DND-41 (cell line): ENCODE measurements at regions not wholly inside any gene's neighbourhood (a gene's known extent, or its start where the extent isn't known, plus 50 kb on each side); places are given as distances from the start of the nearest gene placed in this dataset.

Experiments used
- ATAC-seq: fragments of 200-7000 bp; cut with Tn5 transposase; 3 replicates; pipeline ENCODE4 v1.9.1; 2021; ENCODE audit warnings: low read depth; ENCODE audit not compliant: insufficient read depth
- DNase-seq: peaks from one replicate; pipeline ENCODE4 v3.0.0-alpha.2; 2020
- H2AFZ ChIP-seq: 2 replicates; pipeline ENCODE4 v1.6.0; 2012; ENCODE audit warnings: low read depth, low read length
- H3K27ac ChIP-seq: 2 replicates; pipeline ENCODE4 v1.5.1; 2012; ENCODE audit warnings: low read length, inconsistent platforms
- H3K27me3 ChIP-seq: fragments of 200-600 bp; sonication (generic); 2 replicates; pipeline ENCODE4 v1.6.0; 2012; ENCODE audit warnings: low read length, mild to moderate bottlenecking, inconsistent platforms; ENCODE audit not compliant: insufficient read depth, poor library complexity
- H3K36me3 ChIP-seq: 2 replicates; pipeline ENCODE4 v1.5.1; 2012; ENCODE audit warnings: low read length, inconsistent platforms; ENCODE audit not compliant: insufficient read depth
- H3K4me1 ChIP-seq: 2 replicates; pipeline ENCODE4 v1.5.1; 2012; ENCODE audit warnings: mild to moderate bottlenecking, low read length; ENCODE audit not compliant: insufficient read depth
- H3K4me2 ChIP-seq: 2 replicates; pipeline ENCODE4 v1.6.0; 2012; ENCODE audit warnings: mild to moderate bottlenecking, moderate library complexity, low read length, inconsistent platforms; ENCODE audit not compliant: insufficient read depth
- H3K4me3 ChIP-seq, 2 experiments: fragments of 200-600 bp in 1 of 2; shearing (Covaris generic) in 1 of 2; 2 replicates each; pipeline ENCODE4 v1.5.1; 2012 to 2016; ENCODE audit warnings: inconsistent platforms in 2 of 2, low read length in 2 of 2, mild to moderate bottlenecking in 2 of 2, low read depth in 1 of 2, moderate library complexity in 1 of 2
- H3K79me2 ChIP-seq: 2 replicates; pipeline ENCODE4 v1.6.0; 2012; ENCODE audit warnings: low read length, inconsistent platforms; ENCODE audit not compliant: insufficient read depth
- H3K9ac ChIP-seq: 2 replicates; pipeline ENCODE4 v1.6.0; 2012; ENCODE audit warnings: low read depth, mild to moderate bottlenecking, inconsistent platforms, low read length, moderate library complexity
- H3K9me3 ChIP-seq: 2 replicates; pipeline ENCODE4 v1.5.1; 2012; ENCODE audit warnings: low read length, moderate library complexity, mild to moderate bottlenecking, inconsistent platforms; ENCODE audit not compliant: insufficient read depth, severe bottlenecking
- H4K20me1 ChIP-seq: 2 replicates; pipeline ENCODE4 v1.6.0; 2012; ENCODE audit warnings: low read length; ENCODE audit not compliant: insufficient read depth
- CTCF ChIP-seq: IDR thresholded peaks from 2 replicates; pipeline ENCODE4 v1.5.1; 2012; ENCODE audit warnings: borderline replicate concordance, low read length, moderate library complexity, mild to moderate bottlenecking; ENCODE audit not compliant: poor library complexity, severe bottlenecking; ENCODE audit errors: extremely low read depth
- EZH2 ChIP-seq: IDR thresholded peaks from 3 replicates; pipeline ENCODE4 v1.6.1; 2012; ENCODE audit warnings: borderline replicate concordance, low read depth, mild to moderate bottlenecking, moderate library complexity, low read length, inconsistent platforms; ENCODE audit not compliant: severe bottlenecking

- Histone ChIP-seq H3K9me3 (no peaks in the 10 kb centered on the region), H3K9ac (no peak overlapping the region), H3K27ac (no peak overlapping the region), H3K4me2 (no peak overlapping the region), H3K27me3 (no peaks in the 10 kb centered on the region), H3K79me2 (no peaks in the 10 kb centered on the region), H3K4me1 (no peaks in the 10 kb centered on the region), H3K4me3 (no peak overlapping the region), H3K36me3 (no peaks in the 10 kb centered on the region), H4K20me1 (no peaks in the 10 kb centered on the region), H2AFZ (no peak overlapping the region)
- ATAC-seq, result no peak
- TF ChIP-seq CTCF (no peak), EZH2 (no peak)
- no peak for DNase-seq
Observed at GRCh38 chr16:59173408-59173831, 439.3 kb upstream of the GOT2 start.

GRCh38 chr16:59170099-59170712, 436.1 kb upstream of the GOT2 start:
- ATAC-seq (no peak), DNase-seq (no peak)
- no peaks in the 10 kb centered on the region for H3K36me3 ChIP-seq
- H3K4me2 ChIP-seq, result no peak overlapping the region
- H3K27ac ChIP-seq, result no peak overlapping the region
- no peaks in the 10 kb centered on the region for H4K20me1 ChIP-seq
- no peak overlapping the region for H2AFZ ChIP-seq
- H3K9ac ChIP-seq, result no peak overlapping the region
- H3K9me3 ChIP-seq, result no peaks in the 10 kb centered on the region
- no peak overlapping the region for H3K4me3 ChIP-seq
- TF ChIP-seq EZH2 (no peak), CTCF (no peak)
- no peaks in the 10 kb centered on the region for H3K4me1 ChIP-seq
- no peaks in the 10 kb centered on the region for H3K79me2 ChIP-seq
- H3K27me3 ChIP-seq, result no peaks in the 10 kb centered on the region

- TF ChIP-seq EZH2, result no peak
- TF ChIP-seq CTCF, result no peak
- no peaks in the 10 kb centered on the region for H3K36me3 ChIP-seq
- H3K9ac ChIP-seq, result no peak overlapping the region
- no peak overlapping the region for H3K4me2 ChIP-seq
- ATAC-seq (no peak), DNase-seq (no peak)
- H3K4me3 ChIP-seq, result no peak overlapping the region
- no peaks in the 10 kb centered on the region for H4K20me1 ChIP-seq
- no peaks in the 10 kb centered on the region for H3K9me3 ChIP-seq
- no peaks in the 10 kb centered on the region for H3K27me3 ChIP-seq
- H3K4me1 ChIP-seq, result no peaks in the 10 kb centered on the region
- H3K79me2 ChIP-seq, result no peaks in the 10 kb centered on the region
- no peak overlapping the region for H3K27ac ChIP-seq
- H2AFZ ChIP-seq, result no peak overlapping the region
Observed at GRCh38 chr16:59169168-59169567, 435.1 kb upstream of the GOT2 start.
